GM12878 (cell line): ENCODE measurements at regions not wholly inside any gene's neighbourhood (a gene's known extent, or its start where the extent isn't known, plus 50 kb on each side); places are given as distances from the start of the nearest gene placed in this dataset.

Experiments used
- ATAC-seq: fragments of 200-7000 bp; cut with Tn5 transposase; 3 replicates; pipeline ENCODE4 v1.9.1; 2020; ENCODE audit warnings: mild to moderate bottlenecking, moderate library complexity
- BruUV-seq: library from RNA; stranded (reverse); fragments of 400-500 nt; replicated peaks from 2 replicates; lab custom pipeline; 2021; lab: Mats Ljungman, UMichigan
- CTCF ChIA-PET: fragments of 300-600 bp; sonication (Branson Sonifier 250); formaldehyde crosslinking; extraction: SDS; loops from one replicate; lab custom pipeline; 2021; ENCODE audit warnings: inconsistent platforms; lab: Yijun Ruan, JAX
- POLR2A ChIA-PET: fragments of 350-600 bp; formaldehyde crosslinking; extraction: SDS; loops from one replicate; lab custom pipeline; 2021; ENCODE audit warnings: inconsistent platforms; lab: Charles Lee
- RAD21 ChIA-PET: fragments of 300-600 bp; sonication (Branson Sonifier 250); formaldehyde crosslinking; loops from one replicate; lab custom pipeline; 2023; ENCODE audit warnings: antibody characterized with exemption; ENCODE audit not compliant: unreplicated experiment; lab: Charles Lee
- SMC1A ChIA-PET: fragments of 300-600 bp; sonication (Branson Sonifier 250); formaldehyde crosslinking; loops from one replicate; lab custom pipeline; 2023; ENCODE audit not compliant: unreplicated experiment, uncharacterized antibody; lab: Charles Lee
- DNase-seq: peaks from one replicate; pipeline ENCODE4 v3.0.0-alpha.2; 2011; ENCODE audit warnings: low read depth, low spot score
- FAIRE-seq: peaks from 3 replicates; lab custom pipeline; 2011; peaks lifted over from hg19 to GRCh38; lab: Jason Lieb, UNC
- H2AFZ ChIP-seq: 2 replicates; pipeline ENCODE4 v1.6.0; 2011; ENCODE audit warnings: low read depth, low read length, control low read depth; ENCODE audit not compliant: control insufficient read depth
- H3K27ac ChIP-seq: 2 replicates; pipeline ENCODE4 v1.5.1; 2011; ENCODE audit warnings: control low read depth; ENCODE audit not compliant: control insufficient read depth, insufficient read depth
- H3K27me3 ChIP-seq, 2 experiments: replicated peaks in 1 of 2; 2 replicates each; pipeline versions ENCODE4 v1.6.0 to v1.6.1; 2011; ENCODE audit warnings: low read length in 1 of 2; ENCODE audit not compliant: control insufficient read depth in 2 of 2, insufficient read depth in 2 of 2
- H3K36me3 ChIP-seq, 2 experiments: 2 replicates each; pipeline ENCODE4 v1.5.1; 2011; ENCODE audit warnings: low read length in 1 of 2; ENCODE audit not compliant: control insufficient read depth in 2 of 2, insufficient read depth in 2 of 2
- H3K4me1 ChIP-seq: 2 replicates; pipeline ENCODE4 v1.6.1; 2011; ENCODE audit warnings: mild to moderate bottlenecking, low read length, moderate library complexity, mixed read lengths; ENCODE audit not compliant: control insufficient read depth, insufficient read depth
- H3K4me2 ChIP-seq: 2 replicates; pipeline ENCODE4 v1.6.0; 2011; ENCODE audit warnings: control low read depth; ENCODE audit not compliant: control insufficient read depth, insufficient read depth
- H3K4me3 ChIP-seq: fragments of 200-600 bp; sonication (generic); 2 replicates; pipeline ENCODE4 v1.5.1; 2016
- H3K79me2 ChIP-seq: 2 replicates; pipeline ENCODE4 v1.6.0; 2011; ENCODE audit warnings: low read length; ENCODE audit not compliant: control insufficient read depth, insufficient read depth
- H3K9ac ChIP-seq: 2 replicates; pipeline ENCODE4 v1.8.0; 2011; ENCODE audit warnings: low read length, control low read depth, mixed read lengths; ENCODE audit not compliant: control insufficient read depth, insufficient read depth
- H3K9me3 ChIP-seq: replicated peaks from 3 replicates; pipeline ENCODE4 v1.5.1; 2011; ENCODE audit warnings: mild to moderate bottlenecking, low read length; ENCODE audit not compliant: control insufficient read depth, insufficient read depth
- H4K20me1 ChIP-seq: 2 replicates; pipeline ENCODE4 v1.6.0; 2011; ENCODE audit not compliant: control insufficient read depth, insufficient read depth
- BMI1 ChIP-seq: fragments of 450-650 bp; IDR thresholded peaks from 2 replicates; pipeline ENCODE4 v1.6.1; 2016; ENCODE audit warnings: mild to moderate bottlenecking, moderate library complexity, borderline replicate concordance
- BRCA1 ChIP-seq: IDR thresholded peaks from 2 replicates; pipeline ENCODE4 v1.6.1; 2011; ENCODE audit warnings: low read depth, low read length, improper control_type of control experiment
- EED ChIP-seq: sonication (generic); IDR thresholded peaks from 2 replicates; pipeline ENCODE4 v1.6.1; 2016; ENCODE audit warnings: antibody characterized with exemption, low read depth
- HCFC1 ChIP-seq: fragments of 150-350 bp; IDR thresholded peaks from 2 replicates; pipeline ENCODE4 v1.6.1; 2014; ENCODE audit warnings: low read length
- IKZF2 ChIP-seq, 2 experiments: fragments of 450-650 bp; IDR thresholded peaks; 2 replicates each; pipeline ENCODE4 v1.6.1; 2017; ENCODE audit warnings: mild to moderate bottlenecking in 2 of 2, moderate library complexity in 2 of 2
- LARP7 ChIP-seq: fragments of 450-650 bp; IDR thresholded peaks from 2 replicates; pipeline ENCODE4 v1.6.1; 2017; ENCODE audit warnings: mild to moderate bottlenecking
- TBL1XR1 ChIP-seq: IDR thresholded peaks from 2 replicates; pipeline ENCODE4 v1.6.1; 2012; ENCODE audit warnings: low read depth, low read length, improper control_type of control experiment
- ZNF217 ChIP-seq: fragments of 450-650 bp; IDR thresholded peaks from 2 replicates; pipeline ENCODE4 v1.6.1; 2017; ENCODE audit warnings: antibody characterized with exemption, mild to moderate bottlenecking
- ZSCAN29 ChIP-seq: fragments of 450-650 bp; IDR thresholded peaks from 2 replicates; pipeline ENCODE4 v1.6.1; 2017; ENCODE audit warnings: mild to moderate bottlenecking, moderate library complexity
- WGBS: methylation state at CpG from one replicate; pipeline ENCODE4 v1.1.6; 2016; ENCODE audit warnings: low lambda C conversion rate; ENCODE audit not compliant: insufficient replicate concordance, insufficient coverage; ENCODE audit errors: missing lambda C conversion rate; 5-methylcytosine and 5-hydroxymethylcytosine counted together
- in situ Hi-C: fragments of 300-500 bp; cut with MboI; formaldehyde crosslinking; loops from 9 replicates; pipeline ENCODE4 v1.14.3; 2018; ENCODE audit warnings: mixed read lengths
- intact Hi-C: fragments of 100-400 bp; cut with micrococcal nuclease; formaldehyde crosslinking; loops from one replicate; pipeline ENCODE4 v1.14.2; 2022; ENCODE audit not compliant: unreplicated experiment
- TF ChIP-seq, protein P1 (sequence below): fragments of 450-650 bp; conservative IDR thresholded peaks from 2 replicates; pipeline ENCODE4 v1.6.1; 2017; ENCODE audit warnings: mild to moderate bottlenecking, moderate library complexity

DNA sequence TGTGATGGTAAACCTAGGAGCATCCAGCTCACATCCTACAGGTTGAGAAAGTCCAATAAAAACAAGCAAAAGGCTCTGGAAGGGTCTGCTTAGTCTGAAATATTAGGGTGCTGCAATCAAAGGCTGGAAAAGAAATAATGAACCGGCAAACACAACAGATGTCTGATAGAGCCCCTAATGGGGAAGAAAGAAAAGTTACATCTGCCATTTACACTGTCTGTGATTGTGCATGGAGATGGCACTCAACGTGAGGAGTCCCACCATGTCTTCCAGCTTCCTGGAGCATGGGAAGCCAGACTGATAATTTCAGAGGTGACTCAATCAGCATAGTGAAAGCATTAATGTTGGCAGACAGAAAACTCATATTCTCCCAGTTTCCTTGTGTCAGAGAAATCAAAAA lies 307.8 kb downstream of the EPHA4 start:
- Histone ChIP-seq H3K36me3 (no peaks in the 10 kb centered on the region), H4K20me1 (no peaks in the 10 kb centered on the region)
- no TSS peak for BruUV-seq
- no peak for ATAC-seq
- no peak for TF ChIP-seq TBL1XR1
- TF ChIP-seq LARP7, result no peak
- TF ChIP-seq IKZF2 (IDR thresholded peaks at IDR 0.05), result no peak
- TF ChIP-seq EED, result no peak
- TF ChIP-seq BRCA1, result no peak
- no peak for TF ChIP-seq ZSCAN29
- TF ChIP-seq, protein P1, sequence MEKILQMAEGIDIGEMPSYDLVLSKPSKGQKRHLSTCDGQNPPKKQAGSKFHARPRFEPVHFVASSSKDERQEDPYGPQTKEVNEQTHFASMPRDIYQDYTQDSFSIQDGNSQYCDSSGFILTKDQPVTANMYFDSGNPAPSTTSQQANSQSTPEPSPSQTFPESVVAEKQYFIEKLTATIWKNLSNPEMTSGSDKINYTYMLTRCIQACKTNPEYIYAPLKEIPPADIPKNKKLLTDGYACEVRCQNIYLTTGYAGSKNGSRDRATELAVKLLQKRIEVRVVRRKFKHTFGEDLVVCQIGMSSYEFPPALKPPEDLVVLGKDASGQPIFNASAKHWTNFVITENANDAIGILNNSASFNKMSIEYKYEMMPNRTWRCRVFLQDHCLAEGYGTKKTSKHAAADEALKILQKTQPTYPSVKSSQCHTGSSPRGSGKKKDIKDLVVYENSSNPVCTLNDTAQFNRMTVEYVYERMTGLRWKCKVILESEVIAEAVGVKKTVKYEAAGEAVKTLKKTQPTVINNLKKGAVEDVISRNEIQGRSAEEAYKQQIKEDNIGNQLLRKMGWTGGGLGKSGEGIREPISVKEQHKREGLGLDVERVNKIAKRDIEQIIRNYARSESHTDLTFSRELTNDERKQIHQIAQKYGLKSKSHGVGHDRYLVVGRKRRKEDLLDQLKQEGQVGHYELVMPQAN, result no peak
- TF ChIP-seq BMI1, result no peak
- no peak for TF ChIP-seq HCFC1
- no peak for TF ChIP-seq ZNF217
- TF ChIP-seq, all 136 proteins: peak for 0
- intact Hi-C loops (no loop called here), in situ Hi-C loops (no loop called here)
- ChIA-PET CTCF (no interaction called here), POLR2A (no interaction called here), RAD21 (no interaction called here), SMC1A (no interaction called here)
- H3K4me2 ChIP-seq, result no peak overlapping the region
- FAIRE-seq (no peak), DNase-seq (no peak)
- H3K79me2 ChIP-seq, result no peaks in the 10 kb centered on the region
- H3K27ac ChIP-seq, result no peak overlapping the region
- H2AFZ ChIP-seq, result no peak overlapping the region
- H3K9me3 ChIP-seq, result no peaks in the 10 kb centered on the region
- no peaks in the 10 kb centered on the region for H3K27me3 ChIP-seq
- no peak overlapping the region for H3K4me3 ChIP-seq
- H3K4me1 ChIP-seq, result no peaks in the 10 kb centered on the region
- no peak overlapping the region for H3K9ac ChIP-seq
- 23% methylated on average over 2 of the region's 2 CpGs for WGBS
